ENCODE measurements at regions not wholly inside any gene's neighbourhood (a gene's known extent, or its start where the extent isn't known, plus 50 kb on each side); places are given as distances from the start of the nearest gene placed in this dataset.
"Not testable (repeated sequence)": the region's sequence is repeated elsewhere in the genome, so short reads cannot be mapped to it uniquely, and the experiment has no call there.

DNA sequence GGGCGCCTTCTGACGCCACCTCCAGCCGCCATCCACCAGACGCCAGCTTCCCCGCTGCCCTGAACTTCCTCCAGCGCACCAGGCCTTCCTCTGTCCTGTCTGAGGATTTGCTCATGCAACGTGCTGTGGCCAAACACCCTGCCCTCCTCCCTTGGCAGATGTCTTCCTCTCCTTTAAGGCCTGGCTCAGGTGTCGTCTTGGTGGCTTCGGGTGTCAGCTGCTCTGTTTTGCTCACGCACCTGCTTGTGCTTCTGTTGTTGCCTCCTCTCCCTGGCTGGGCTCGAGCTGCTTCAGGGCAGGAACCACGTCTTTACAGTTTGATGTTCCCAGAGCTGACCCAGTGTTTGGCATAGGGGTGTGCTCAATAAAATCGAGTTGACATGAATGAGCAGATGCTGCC, 87.7 kb upstream of the PZP start:
- intact Hi-C loops (cut with DNase I, micrococcal nuclease); DNase-seq; ATAC-seq: not testable (repeated sequence)

DNA sequence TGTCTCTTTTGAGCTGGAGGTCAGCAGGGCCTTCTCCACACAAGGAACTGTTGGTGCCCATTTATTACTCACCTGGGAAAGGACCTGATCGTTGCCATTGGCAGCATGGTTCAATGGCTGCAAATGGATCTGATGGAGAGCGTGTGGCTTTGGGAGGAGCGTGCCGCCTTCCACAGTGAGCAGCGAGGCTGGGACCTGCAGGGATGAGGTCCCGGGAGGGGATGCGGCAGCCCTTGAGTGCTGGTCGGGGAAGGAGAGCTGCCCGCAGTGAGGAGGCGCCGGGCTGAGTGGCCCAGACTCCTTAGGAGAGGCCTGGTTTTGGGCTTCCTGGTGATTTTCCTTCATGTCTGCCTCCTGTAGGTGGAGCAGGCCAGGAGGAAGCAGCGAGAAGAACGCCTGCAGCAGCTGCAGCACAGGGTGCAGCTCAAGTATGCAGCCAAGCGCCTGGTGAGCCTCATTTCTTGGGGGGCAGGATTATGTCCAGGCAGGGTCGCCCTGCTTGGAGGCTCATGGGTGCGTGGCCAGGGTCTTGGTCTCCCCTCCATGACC, 86.0 kb upstream of the PZP start:
- intact Hi-C loops (cut with DNase I, micrococcal nuclease); DNase-seq; ATAC-seq: not testable (repeated sequence)

DNA sequence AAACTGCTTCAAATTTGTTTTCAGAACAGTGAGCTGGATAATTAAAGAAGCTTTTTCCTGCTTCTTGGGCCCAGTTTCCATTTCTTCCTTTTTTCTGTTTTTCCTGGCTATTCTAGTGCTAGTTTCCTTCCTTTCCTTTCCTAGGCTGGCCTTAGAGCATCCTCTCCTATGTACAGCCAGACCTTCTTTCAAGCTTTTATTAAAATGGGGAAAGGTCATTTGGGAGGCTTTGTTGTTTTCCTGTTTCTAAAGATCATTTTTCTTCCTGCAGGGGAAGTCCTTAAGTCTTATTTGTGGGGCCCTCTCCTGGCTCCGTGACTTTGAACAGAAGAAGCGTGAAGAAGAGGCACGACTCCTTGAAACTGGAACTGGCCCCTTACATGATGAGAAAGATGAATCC, 85.2 kb upstream of the PZP start:
- ATAC-seq; DNase-seq; intact Hi-C loops (cut with DNase I, micrococcal nuclease): not testable (repeated sequence)

DNA sequence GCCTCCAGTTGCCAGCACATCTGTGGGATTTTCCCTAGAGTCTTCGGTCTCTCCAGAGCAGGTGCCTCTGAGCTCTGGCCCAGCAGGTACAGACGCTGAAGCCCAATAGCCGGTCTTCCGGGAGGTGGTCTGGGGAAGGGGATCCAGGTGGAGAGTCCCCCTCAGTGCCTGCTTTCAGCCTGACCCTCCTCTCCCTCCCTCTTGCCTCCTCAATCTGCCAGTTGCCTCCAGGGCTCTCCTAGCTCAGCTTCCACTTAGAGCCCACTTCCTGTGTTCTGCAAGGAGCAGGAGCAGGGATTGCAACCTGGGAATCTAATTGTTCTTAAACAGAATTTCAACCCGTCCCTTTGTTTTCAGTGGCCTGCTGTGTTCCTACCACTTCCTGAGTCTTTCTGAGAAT, 81.8 kb upstream of the PZP start:
- ATAC-seq; DNase-seq; intact Hi-C loops (cut with DNase I, micrococcal nuclease): not testable (repeated sequence)

DNA sequence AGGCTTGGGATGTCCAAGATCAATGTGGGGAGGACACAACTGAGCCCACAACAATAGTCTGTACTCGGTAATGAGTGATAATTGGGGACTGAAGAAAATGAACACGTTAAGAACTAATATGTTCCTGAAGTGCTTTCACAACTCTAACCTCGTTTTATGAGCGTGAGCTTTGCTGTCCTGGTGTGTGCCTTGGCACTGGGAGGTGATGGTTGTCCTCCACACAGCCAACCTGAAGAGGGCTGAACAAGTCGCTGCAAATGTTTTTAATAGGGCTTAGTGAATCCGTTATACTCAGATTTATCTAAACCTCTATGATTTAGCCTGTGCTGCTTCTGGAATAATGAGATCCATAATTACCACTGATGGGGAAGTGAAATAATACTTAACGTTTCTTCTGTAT, 76.5 kb upstream of the PZP start:
- ATAC-seq: peak; percentile 27
- DNase-seq; intact Hi-C loops (cut with DNase I, micrococcal nuclease): not testable (repeated sequence)

DNA sequence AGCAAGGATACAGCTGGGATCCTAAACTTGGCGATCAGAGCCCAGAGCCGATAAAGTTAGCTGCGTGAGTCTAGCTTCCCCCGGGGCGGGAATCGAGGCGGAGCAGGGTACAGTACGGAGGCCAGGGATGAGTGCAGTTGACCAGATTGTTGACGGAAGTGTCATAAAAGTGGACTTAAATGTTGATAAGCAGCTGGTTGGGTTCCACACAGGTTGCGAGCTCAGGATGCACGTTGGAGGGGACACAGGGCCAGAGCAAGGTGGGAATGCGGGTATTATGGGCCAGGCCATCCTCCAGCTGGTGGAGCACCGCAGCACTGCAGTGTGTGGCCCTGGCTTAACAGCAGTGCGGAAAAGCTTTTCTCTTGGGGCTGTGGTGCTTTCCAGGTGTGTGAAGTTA, 76.0 kb upstream of the PZP start:
- peak; percentile 67 for ATAC-seq
- DNase-seq: peak; percentile 28 to 39
- intact Hi-C loops (cut with DNase I, micrococcal nuclease): not testable (repeated sequence)

DNA sequence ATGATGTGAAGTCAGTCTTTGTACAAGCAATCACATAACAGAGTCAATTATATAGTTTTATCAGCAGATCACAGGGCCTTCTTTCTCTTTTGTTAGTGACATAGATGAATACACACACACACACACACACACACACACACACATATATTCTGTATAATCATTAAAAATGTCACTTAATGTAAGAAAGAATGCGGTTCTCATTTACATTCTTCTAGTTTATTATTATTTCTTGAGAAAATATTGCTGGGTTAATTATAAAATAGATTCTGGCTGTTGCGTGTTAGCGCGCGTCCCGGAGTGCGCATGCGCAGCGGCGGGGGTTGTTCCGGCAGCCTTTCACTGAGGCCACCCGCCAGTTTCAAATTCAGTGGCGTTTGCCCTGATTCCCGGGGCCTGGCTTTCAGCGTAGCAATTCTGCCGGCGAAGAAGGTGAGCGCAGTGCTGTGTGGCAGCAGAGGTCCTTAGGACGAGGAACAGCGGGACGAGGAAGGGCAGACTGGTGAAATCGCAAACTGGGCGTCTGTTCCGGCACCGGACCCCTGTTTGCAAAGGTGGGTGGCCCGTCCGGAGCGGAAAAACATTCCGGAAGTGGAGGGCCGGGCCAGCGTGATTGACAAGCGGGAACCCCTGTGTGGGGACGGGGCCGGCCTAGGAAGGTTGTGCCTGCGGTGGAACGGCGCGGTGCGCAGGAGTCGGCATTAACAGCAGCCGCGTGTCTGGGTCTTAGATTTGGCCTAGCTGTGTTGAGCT, 75.3 kb upstream of the PZP start:
- ATAC-seq: peak; percentile 93
- intact Hi-C loops (cut with DNase I, micrococcal nuclease): not testable (repeated sequence)
- peak; percentile 88 to 91 for DNase-seq

DNA sequence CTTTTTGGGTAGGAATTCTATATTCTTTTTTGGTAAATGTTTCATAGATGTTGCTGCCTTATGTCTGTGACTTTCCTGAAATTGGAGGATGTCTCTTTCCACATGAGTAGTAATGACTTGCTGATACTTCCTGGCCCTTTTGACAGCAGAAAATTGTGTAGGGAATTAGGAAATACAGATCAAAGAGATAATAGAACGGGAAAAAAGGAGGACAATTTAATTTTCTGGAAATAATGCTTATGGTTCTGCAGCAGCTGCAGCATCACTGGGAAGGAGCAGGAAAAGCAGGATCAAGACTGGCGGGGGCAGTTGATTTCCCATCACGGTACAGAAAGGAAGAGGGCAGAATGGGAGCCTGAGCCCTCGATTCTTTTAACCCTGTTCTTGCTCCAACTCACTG, 68.8 kb upstream of the PZP start:
- ATAC-seq: no peak
- intact Hi-C loops (cut with DNase I, micrococcal nuclease): no loop called here
- DNase-seq: no peak

DNA sequence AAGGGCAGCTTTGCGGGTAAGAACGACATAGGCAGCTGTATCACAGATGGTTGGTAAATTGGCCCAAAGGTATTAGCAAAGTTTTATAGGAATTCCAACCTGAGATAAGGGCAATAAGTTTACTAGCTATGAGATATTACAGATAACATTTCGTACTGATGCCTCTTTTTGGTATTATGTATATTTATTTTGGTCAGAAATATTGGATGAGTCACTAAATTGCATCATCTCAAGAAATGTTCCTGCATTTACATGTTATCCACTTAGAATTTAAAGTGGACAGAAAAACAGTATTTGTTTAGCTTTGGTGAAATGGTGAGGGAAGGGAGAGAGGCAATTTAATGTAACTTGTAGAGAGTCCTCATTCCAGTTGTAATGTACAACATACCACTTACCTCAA, 65.1 kb upstream of the PZP start:
- ATAC-seq (no peak), DNase-seq (no peak)
- intact Hi-C loops (cut with DNase I, micrococcal nuclease): no loop called here

DNA sequence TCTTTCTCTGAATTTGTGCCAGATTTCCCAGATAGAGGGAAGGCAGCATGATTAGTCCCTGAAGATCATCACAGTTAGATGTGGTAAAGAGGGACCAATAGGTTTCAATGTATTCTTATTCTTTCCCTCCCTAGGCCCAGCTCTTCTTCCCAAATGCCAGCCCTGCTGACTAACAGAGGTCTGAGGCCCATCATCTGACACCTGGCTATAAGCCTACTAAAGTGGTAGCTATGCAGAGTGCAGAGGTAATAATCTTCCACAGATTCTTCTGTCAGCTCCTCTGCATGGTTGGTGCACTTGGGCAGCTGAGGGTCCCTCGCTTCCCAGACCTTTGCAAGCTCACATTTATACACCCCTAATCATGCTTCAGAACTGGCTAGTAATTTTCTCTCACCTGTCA, 63.7 kb upstream of the PZP start:
- DNase-seq (no peak), ATAC-seq (no peak)
- intact Hi-C loops (cut with DNase I, micrococcal nuclease): no loop called here

DNA sequence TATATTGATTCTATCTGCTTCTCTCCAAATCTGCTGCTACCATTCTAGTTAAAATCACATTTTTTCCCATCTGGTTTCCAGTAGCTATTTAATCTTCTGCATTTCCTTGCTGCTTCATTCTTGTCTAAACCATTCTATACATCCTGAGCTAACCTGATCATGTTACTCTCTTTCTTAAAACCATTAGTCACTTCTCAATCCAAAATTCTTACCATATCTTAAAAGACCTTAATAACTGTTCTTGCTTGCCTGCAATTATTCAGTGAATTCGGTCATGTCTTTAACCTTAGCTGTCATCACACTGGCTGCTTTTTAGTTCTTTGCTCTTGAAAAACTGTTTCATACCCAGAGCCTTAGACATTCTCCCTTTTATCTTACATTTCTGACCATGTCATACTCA, 56.4 kb upstream of the PZP start:
- DNase-seq (no peak), ATAC-seq (no peak)
- intact Hi-C loops (cut with DNase I, micrococcal nuclease): no loop called here

DNA sequence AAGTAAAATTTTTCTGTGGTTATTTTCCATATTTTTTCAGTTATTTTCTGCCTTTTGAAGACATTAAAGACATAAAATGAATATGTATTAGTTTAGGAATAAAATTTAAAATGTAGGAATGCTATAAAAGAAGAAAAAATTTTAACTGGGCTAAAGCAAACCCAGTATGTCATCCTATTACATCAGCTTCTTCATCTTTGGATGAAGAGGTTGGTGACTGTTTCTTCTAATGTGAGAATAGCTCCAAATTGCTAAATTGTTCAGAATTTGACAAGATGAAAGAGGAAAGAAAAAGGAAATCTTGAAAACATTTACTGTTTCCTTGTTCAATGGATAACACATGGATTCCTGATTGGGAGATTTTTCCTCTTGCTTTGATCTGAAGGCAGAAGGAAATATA, 52.7 kb upstream of the PZP start:
- DNase-seq: no peak
- intact Hi-C loops (cut with DNase I, micrococcal nuclease): no loop called here

DNA sequence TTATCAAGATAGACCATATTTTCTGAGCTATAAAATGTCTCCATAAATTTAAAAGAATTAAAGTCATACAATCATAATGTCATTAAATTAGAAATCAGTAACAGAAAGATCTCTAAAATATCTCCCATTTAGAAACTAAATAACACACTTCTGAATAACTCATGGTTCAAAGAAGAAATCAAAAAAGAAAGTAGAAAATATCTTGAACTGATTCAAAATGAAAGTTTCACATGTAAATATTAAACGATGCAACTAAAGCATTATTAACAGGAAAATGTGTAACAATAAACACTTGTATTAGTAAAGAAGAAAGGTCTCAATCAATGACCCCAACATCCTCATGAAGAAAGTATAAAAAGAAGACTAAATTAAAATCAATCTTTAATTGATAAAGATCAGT, 50.5 kb upstream of the PZP start:
- DNase-seq (no peak), ATAC-seq (no peak)
- intact Hi-C loops (cut with DNase I, micrococcal nuclease): no loop called here

More for the DNA sequence above, 52.7 kb upstream of the PZP start:
- no peak for ATAC-seq

All from left colon (tissue), 2 donors.